Stimulated activated CD8-positive, alpha-beta memory T cell treated with anti-CD3 and anti-CD28 coated beads, Interleukin-15, amount 100 ng/mL, for 24 hours (primary cell): ENCODE measurements at regions not wholly inside any gene's neighbourhood (a gene's known extent, or its start where the extent isn't known, plus 50 kb on each side); places are given as distances from the start of the nearest gene placed in this dataset.
"Not testable (repeated sequence)": the region's sequence is repeated elsewhere in the genome, so short reads cannot be mapped to it uniquely, and the experiment has no call there.

Source experiments
- DNase-seq: peaks from one replicate; pipeline ENCODE4 v3.0.0-alpha.2; 2020; ENCODE audit warnings: low read depth

- DNase-seq = no peak
These were observed 110.4 kb upstream of the LDB2 start for GRCh38 chr4:17008834-17009345.

- DNase-seq = not testable (repeated sequence)
These were observed 105.4 kb upstream of the LDB2 start for GRCh38 chr4:17003606-17004392.

GRCh38 chr4:16995451-16995850 is 97.0 kb upstream of the LDB2 start:
- DNase-seq = no peak

GRCh38 chr4:16993956-16994840 is 95.8 kb upstream of the LDB2 start:
- no peak for DNase-seq

GRCh38 chr4:16992566-16993225 is 94.3 kb upstream of the LDB2 start:
- no peak for DNase-seq

GRCh38 chr4:16991450-16991849 is 93.0 kb upstream of the LDB2 start:
- no peak for DNase-seq

GRCh38 chr4:16989371-16989770 is 90.9 kb upstream of the LDB2 start:
- DNase-seq = no peak

GRCh38 chr4:16988814-16989213 is 90.4 kb upstream of the LDB2 start:
- DNase-seq = no peak

GRCh38 chr4:16977081-16977480 is 78.6 kb upstream of the LDB2 start:
- DNase-seq = no peak

GRCh38 chr4:16969696-16970135 is 71.3 kb upstream of the LDB2 start:
- no peak for DNase-seq

- DNase-seq = no peak
These were observed 69.3 kb upstream of the LDB2 start for GRCh38 chr4:16967722-16968121.

GRCh38 chr4:16959305-16959704 is 60.9 kb upstream of the LDB2 start:
- no peak for DNase-seq

- DNase-seq = no peak
These were observed 54.6 kb upstream of the LDB2 start for GRCh38 chr4:16952896-16953630.

- DNase-seq = no peak
These were observed 54.0 kb upstream of the LDB2 start for GRCh38 chr4:16952462-16952871.
